HG03521 (cell line): ENCODE measurements at regions not wholly inside any gene's neighbourhood (a gene's known extent, or its start where the extent isn't known, plus 50 kb on each side); places are given as distances from the start of the nearest gene placed in this dataset.
"Not testable (repeated sequence)": the region's sequence is repeated elsewhere in the genome, so short reads cannot be mapped to it uniquely, and the experiment has no call there.

Experiments
- ATAC-seq: cut with Tn5 transposase; IDR thresholded peaks from one replicate; pipeline ENCODE4 v1.9.1; 2021; ENCODE audit warnings: mild to moderate bottlenecking, moderate library complexity; ENCODE audit not compliant: unreplicated experiment

GRCh38 chr9:95788021-95788420, 87.5 kb upstream of the ERCC6L2 start:
- no peak for ATAC-seq

- ATAC-seq, result no peak
These were observed 90.3 kb upstream of the ERCC6L2 start for GRCh38 chr9:95785209-95785608.

GRCh38 chr9:95784318-95784717, 91.2 kb upstream of the ERCC6L2 start:
- ATAC-seq, result no peak

- ATAC-seq, result no peak
These were observed 92.0 kb upstream of the ERCC6L2 start for GRCh38 chr9:95783426-95783975.

GRCh38 chr9:95780751-95781150, 94.7 kb upstream of the ERCC6L2 start:
- no peak for ATAC-seq

- ATAC-seq, result no peak
These were observed 95.4 kb upstream of the ERCC6L2 start for GRCh38 chr9:95780121-95780520.

GRCh38 chr9:95779597-95779996, 95.9 kb upstream of the ERCC6L2 start:
- ATAC-seq, result not testable (repeated sequence)

GRCh38 chr9:95778957-95779356, 96.5 kb upstream of the ERCC6L2 start:
- ATAC-seq, result no peak

GRCh38 chr9:95777136-95777535, 98.4 kb upstream of the ERCC6L2 start:
- no peak for ATAC-seq

GRCh38 chr9:95776176-95776575, 99.3 kb upstream of the ERCC6L2 start:
- ATAC-seq, result no peak

GRCh38 chr9:95775191-95775590, 100.3 kb upstream of the ERCC6L2 start:
- no peak for ATAC-seq

GRCh38 chr9:95773053-95773418, 102.5 kb upstream of the ERCC6L2 start:
- ATAC-seq, result no peak

- ATAC-seq, result no peak
These were observed 103.0 kb upstream of the ERCC6L2 start for GRCh38 chr9:95772320-95773052.

GRCh38 chr9:95771556-95772246, 103.8 kb upstream of the ERCC6L2 start:
- ATAC-seq, result no peak

- ATAC-seq, result no peak
These were observed 104.8 kb upstream of the ERCC6L2 start for GRCh38 chr9:95770653-95771131.

- ATAC-seq, result no peak
These were observed 105.5 kb upstream of the ERCC6L2 start for GRCh38 chr9:95769909-95770433.

GRCh38 chr9:95769473-95769872, 106.0 kb upstream of the ERCC6L2 start:
- ATAC-seq, result no peak

- no peak for ATAC-seq
These were observed 108.6 kb upstream of the ERCC6L2 start for GRCh38 chr9:95766906-95767305.

- no peak for ATAC-seq
These were observed 110.8 kb upstream of the ERCC6L2 start for GRCh38 chr9:95764533-95765319.

- no peak for ATAC-seq
These were observed 111.5 kb upstream of the ERCC6L2 start for GRCh38 chr9:95763983-95764382.

GRCh38 chr9:95763006-95763405, 112.5 kb upstream of the ERCC6L2 start:
- ATAC-seq, result no peak
